ENCODE measurements at regions not wholly inside any gene's neighbourhood (a gene's known extent, or its start where the extent isn't known, plus 50 kb on each side); places are given as distances from the start of the nearest gene placed in this dataset.
A peak's percentile ranks its signal among the peaks of the same experiment; 100 is the strongest.

DNA sequence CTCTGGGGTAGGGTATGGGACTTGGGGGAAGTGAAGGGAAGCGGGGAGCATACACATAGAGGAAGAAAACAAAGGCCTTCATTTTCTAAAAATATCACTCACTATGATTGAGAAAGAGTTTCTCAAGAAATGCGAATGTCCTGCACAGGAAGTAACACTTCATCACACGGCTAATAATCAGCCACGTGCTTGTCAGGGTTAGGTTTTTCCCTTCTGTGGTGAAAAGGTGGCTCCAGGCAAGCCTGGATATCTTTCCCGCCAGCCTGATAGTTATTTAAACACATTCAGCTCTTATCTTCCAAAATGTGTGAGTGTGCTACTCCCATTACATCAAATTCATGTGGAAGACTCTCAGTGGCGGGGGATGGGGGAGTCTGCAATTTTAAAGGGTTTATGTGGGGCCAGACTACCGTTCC lies 166.4 kb upstream of the ADO start:
- peak in 1 of 5 donors; percentile 34 for DNase-seq
- peak in 3 of 4 donors; percentile 72 to 83 (median 81) for ATAC-seq
- Histone ChIP-seq H3K4me1 (peaks cover 0 to 80% (median 11%) of the 10 kb centered on the region in 12 donors), H3K27ac (peak overlapping the region in 11 of 12 donors; percentile 6 to 93 (median 51)), H3K4me3 (peak overlapping the region in 1 of 12 donors; percentile 37), H3K36me3 (no peaks in the 10 kb centered on the region), H3K27me3 (no peaks in the 10 kb centered on the region), H3K9me3 (no peaks in the 10 kb centered on the region)
- WGBS, 4 donors = 35 to 46% (median 36%) methylated on average over 7 of the region's 7 CpGs
- intact Hi-C loops (cut with DNase I) = loop anchor here in 2 of 10 donors (10.0 kb wide), 2 partner anchors 167 to 177 kb away; partner anchors contain the start of genes ADO (in 1 of the 2) and EGR2 (in 1 of the 2)
- no peak for TF ChIP-seq POLR2A (IDR thresholded peaks at IDR 0.05)
- TF ChIP-seq, protein P1, sequence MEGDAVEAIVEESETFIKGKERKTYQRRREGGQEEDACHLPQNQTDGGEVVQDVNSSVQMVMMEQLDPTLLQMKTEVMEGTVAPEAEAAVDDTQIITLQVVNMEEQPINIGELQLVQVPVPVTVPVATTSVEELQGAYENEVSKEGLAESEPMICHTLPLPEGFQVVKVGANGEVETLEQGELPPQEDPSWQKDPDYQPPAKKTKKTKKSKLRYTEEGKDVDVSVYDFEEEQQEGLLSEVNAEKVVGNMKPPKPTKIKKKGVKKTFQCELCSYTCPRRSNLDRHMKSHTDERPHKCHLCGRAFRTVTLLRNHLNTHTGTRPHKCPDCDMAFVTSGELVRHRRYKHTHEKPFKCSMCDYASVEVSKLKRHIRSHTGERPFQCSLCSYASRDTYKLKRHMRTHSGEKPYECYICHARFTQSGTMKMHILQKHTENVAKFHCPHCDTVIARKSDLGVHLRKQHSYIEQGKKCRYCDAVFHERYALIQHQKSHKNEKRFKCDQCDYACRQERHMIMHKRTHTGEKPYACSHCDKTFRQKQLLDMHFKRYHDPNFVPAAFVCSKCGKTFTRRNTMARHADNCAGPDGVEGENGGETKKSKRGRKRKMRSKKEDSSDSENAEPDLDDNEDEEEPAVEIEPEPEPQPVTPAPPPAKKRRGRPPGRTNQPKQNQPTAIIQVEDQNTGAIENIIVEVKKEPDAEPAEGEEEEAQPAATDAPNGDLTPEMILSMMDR (IDR thresholded peaks at IDR 0.05) = no peak

DNA sequence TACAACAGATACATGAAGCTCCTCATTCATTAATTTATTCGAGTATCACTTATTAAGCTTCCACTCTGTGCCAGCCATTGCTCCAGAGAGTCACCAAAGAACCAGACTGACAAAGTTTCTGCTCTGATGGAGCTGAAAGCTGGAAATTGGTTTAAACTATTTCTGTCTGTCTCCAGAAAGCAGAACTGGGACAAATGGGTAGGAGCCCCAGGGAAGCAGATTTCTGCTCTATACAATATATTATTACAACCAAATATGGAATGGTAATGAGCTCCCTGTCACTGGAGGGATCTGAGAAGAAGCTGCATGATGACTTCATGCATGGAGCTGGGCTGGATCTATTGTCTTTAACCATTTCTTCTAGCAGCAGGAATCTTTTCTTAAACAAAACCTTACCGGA lies 165.4 kb upstream of the ADO start:
- intact Hi-C loops (cut with DNase I) = loop anchor here in 2 of 10 donors (10.0 kb wide), 2 partner anchors 166 to 176 kb away; partner anchors contain the start of genes ADO (in 1 of the 2) and EGR2 (in 1 of the 2)
- Histone ChIP-seq H3K36me3 (no peaks in the 10 kb centered on the region), H3K4me3 (no peak overlapping the region), H3K27ac (peak overlapping the region in 2 of 12 donors; percentile 32 to 93), H3K4me1 (peaks cover 0 to 84% (median 11%) of the 10 kb centered on the region in 12 donors), H3K9me3 (no peaks in the 10 kb centered on the region), H3K27me3 (no peaks in the 10 kb centered on the region)
- TF ChIP-seq, protein P1 (IDR thresholded peaks at IDR 0.05) = no peak
- TF ChIP-seq POLR2A (IDR thresholded peaks at IDR 0.05) = no peak
- WGBS, 4 donors = 91 to 100% (median 96%) methylated on average over 2 of the region's 2 CpGs
- ATAC-seq (no peak), DNase-seq (no peak)

DNA sequence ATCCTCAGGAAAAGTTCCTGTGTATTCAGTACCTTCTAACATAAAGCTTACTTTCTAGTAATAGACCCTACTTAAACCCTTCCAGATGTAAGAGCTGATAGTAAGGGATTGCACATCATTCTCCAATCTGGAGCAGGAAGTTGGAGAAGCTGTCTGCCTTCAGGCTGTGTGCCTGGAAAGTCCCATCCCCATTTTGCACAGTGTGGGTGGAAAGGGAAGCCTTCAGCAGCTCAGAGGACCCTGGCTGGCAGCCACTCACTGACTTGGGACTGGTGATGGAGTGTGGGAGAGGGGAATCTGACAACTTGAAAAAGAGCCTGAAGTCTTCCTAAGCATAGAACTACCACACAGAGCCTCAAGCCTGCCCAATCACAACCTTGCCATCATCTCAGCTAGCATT lies 164.1 kb upstream of the ADO start:
- Histone ChIP-seq H3K4me1 (peaks cover 0 to 78% (median 11%) of the 10 kb centered on the region in 12 donors), H3K27me3 (no peaks in the 10 kb centered on the region), H3K4me3 (no peak overlapping the region), H3K9me3 (no peaks in the 10 kb centered on the region), H3K36me3 (no peaks in the 10 kb centered on the region), H3K27ac (peak overlapping the region in 1 of 12 donors; percentile 8)
- peak in 3 of 5 donors; percentile 23 to 37 (median 37) for DNase-seq
- intact Hi-C loops (cut with DNase I) = no loop called here
- TF ChIP-seq POLR2A (IDR thresholded peaks at IDR 0.05) = no peak
- TF ChIP-seq, protein P1 (IDR thresholded peaks at IDR 0.05) = no peak
- ATAC-seq = peak in 2 of 4 donors; percentile 26 to 32

DNA sequence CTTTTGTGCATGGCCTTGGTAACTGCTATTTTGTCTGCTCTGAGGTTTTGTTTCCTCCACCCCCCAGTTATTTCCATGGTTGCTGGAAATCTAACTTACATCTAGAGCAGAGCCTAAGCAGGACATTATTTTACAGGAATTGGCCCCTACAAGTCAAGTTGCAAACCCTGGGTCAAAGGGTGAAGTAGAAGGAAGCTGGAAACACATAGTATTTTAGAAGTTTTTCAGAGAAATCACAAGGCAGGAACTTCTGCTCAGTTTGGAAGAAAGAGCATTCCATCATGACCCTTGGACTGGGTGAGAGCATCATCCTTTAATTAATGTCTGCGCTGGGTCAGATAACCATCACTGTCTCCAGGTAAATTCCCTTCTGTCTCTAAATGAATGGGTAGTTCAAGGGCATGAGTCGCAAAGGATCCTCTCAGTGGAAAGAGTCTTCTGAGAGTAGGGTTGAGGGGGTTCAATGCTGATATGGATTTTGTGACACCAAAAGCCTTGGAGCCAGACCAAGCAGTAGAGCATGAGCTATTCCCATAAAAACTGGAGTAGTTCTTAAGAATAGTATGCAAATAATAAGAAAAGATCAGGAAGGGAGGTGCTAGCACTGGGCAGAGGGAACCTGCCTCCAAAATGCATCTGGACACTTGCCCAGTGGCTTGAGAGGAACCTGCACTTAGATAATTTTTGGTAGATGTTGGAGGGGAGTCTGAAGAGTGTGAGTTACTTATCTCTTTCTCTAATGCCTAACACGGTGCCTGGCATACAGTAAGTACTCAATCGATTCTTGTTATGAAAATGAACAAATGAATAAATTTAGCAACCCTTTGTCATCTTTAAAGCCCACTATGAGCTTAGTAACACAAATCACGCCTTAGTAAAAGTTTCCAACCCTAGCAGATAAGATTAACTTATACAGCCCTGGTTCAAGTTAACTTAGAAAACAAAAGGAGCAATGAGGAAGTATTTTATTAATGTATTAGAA lies 160.6 kb upstream of the ADO start:
- Histone ChIP-seq H3K36me3 (no peaks in the 10 kb centered on the region), H3K9me3 (no peaks in the 10 kb centered on the region)
- 79 to 91% (median 83%) methylated on average over 5 of the region's 5 CpGs for WGBS, 4 donors

More for the DNA sequence above, 160.6 kb upstream of the ADO start:
- H3K27ac ChIP-seq = peak overlapping the region in 1 of 12 donors; percentile 47
- no peak for ATAC-seq
- H3K4me3 ChIP-seq = no peak overlapping the region
- H3K27me3 ChIP-seq = no peaks in the 10 kb centered on the region
- no peak for DNase-seq
- TF ChIP-seq, protein P1 (IDR thresholded peaks at IDR 0.05) = no peak
- TF ChIP-seq POLR2A (IDR thresholded peaks at IDR 0.05) = no peak
- intact Hi-C loops (cut with DNase I) = no loop called here
- H3K4me1 ChIP-seq = peaks cover 0 to 49% (median 0%) of the 10 kb centered on the region in 12 donors

Data from heart left ventricle (tissue), 16 donors.